Epithelial cell of proximal tubule (primary cell): ENCODE measurements at regions not wholly inside any gene's neighbourhood (a gene's known extent, or its start where the extent isn't known, plus 50 kb on each side); places are given as distances from the start of the nearest gene placed in this dataset.

ENCODE experiments used
- DNase-seq: peaks from one replicate; pipeline ENCODE4 v3.0.0-alpha.2; 2011; ENCODE audit warnings: low read depth
- H3K4me3 ChIP-seq: 2 replicates; pipeline ENCODE4 v1.5.1; 2011; ENCODE audit warnings: low read depth, mild to moderate bottlenecking, low read length
- TF ChIP-seq, protein P1 (sequence below): conservative IDR thresholded peaks from 2 replicates; pipeline ENCODE4 v1.5.1; 2012; ENCODE audit warnings: low read depth, mild to moderate bottlenecking, low read length

DNA sequence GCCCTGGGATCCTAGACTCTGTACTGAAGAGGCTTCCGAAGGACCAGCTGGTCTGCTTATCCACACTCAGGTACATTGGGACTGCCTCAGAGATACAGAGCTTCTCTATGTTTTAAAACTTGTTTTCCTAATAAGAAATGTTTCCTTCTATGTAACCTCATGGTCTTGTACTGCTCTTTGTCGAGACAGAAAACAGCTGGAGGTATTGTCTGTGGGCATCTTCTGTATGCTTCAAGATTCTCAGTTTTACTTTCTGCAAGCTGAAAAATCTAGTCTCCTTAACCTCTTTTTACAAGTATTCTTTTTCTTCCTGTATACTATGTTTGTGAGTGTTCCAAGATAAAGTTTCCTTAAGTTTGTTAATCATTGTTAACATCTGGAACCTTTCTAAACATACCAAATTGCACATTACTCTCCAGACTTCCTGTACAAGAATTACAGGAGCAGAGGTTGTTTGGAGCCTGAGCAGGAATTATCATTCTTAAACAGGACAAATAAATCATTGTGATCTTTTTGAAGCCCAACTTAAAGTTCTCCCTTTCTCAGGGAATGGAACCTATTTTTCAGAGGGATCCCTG, 358.3 kb upstream of the CFAP20DC start:
- DNase-seq, result no peak
- TF ChIP-seq, protein P1, sequence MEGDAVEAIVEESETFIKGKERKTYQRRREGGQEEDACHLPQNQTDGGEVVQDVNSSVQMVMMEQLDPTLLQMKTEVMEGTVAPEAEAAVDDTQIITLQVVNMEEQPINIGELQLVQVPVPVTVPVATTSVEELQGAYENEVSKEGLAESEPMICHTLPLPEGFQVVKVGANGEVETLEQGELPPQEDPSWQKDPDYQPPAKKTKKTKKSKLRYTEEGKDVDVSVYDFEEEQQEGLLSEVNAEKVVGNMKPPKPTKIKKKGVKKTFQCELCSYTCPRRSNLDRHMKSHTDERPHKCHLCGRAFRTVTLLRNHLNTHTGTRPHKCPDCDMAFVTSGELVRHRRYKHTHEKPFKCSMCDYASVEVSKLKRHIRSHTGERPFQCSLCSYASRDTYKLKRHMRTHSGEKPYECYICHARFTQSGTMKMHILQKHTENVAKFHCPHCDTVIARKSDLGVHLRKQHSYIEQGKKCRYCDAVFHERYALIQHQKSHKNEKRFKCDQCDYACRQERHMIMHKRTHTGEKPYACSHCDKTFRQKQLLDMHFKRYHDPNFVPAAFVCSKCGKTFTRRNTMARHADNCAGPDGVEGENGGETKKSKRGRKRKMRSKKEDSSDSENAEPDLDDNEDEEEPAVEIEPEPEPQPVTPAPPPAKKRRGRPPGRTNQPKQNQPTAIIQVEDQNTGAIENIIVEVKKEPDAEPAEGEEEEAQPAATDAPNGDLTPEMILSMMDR, result no peak
- no peak overlapping the region for H3K4me3 ChIP-seq

DNA sequence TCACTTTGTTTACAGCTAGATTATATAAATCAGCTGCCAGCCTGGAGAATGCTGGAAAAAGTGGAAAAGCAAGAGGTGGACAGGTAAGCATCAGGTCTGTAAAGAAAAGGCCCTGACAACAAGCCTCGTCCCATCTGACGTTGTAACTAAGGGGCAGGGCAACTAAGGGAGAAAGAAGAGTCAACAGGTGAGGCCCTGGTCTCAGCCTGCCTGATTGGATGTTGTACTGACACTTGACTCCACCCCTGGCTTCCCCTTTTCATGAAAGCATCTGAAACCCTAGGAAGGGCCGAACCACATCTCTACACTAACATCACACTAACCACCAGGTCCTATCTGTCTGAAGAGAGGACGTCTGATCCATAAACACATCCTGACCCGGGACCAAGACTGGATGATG, 357.6 kb upstream of the CFAP20DC start:
- H3K4me3 ChIP-seq, result no peak overlapping the region
- TF ChIP-seq, protein P1, result no peak
- DNase-seq, result no peak

DNA sequence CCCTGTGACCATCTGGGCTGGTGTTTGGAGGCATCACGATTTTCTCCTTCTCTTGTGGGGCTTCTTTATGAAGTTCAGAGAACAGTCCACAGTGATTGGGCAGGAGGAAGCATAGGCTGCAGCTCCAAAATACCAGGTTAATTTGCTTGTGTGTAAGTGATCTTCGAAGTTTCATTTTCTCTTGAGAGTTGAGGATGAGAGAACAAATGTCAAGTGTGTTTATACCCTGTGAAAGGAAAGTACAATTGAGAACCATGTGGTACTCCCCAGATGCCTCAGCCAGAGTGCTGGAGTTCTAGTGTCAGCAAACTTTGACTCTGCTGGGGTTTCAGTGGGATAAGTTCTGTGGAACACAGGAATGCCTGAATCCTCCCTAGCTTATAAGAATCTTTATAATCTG, 357.1 kb upstream of the CFAP20DC start:
- TF ChIP-seq, protein P1, result no peak
- no peak for DNase-seq
- H3K4me3 ChIP-seq, result no peak overlapping the region

DNA sequence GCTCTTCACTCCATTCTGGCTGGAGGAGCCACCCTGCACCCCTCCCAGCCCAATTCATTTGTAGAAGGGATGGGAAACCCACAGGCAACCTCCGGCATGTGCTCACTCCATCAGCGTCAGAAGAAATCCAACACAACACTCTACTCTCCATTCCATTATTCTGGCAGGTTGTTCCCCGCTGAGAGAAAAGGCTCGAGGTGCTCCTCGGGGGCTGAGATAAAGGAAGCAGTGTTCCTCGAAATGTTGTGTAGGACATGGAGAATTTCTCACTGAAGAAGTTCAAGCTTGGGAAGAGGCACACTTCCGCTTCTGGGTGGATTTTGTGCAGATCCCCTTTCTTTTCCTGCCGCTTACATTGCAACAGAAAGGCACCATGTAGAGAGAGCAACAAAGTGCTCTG, 355.0 kb upstream of the CFAP20DC start:
- DNase-seq, result no peak
- H3K4me3 ChIP-seq, result no peak overlapping the region
- TF ChIP-seq, protein P1, result no peak

DNA sequence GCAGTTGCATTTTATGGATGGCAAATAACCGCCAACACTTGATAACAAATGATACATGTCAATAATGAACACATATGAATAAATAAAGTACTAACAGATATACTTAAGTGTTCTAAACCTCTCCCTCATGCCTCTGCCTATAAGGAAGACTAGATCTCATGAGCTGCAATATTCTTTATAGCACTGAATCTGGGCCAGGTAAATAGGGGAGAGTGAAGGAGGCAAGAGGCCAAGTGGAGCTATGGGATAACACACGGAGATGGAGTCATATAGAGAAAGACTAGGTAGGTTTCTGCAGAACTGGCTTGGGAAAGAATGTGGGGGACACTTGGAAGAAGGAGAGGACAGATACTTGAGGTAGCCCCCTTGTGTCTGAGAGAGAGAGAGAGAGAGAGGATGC, 354.2 kb upstream of the CFAP20DC start:
- no peak overlapping the region for H3K4me3 ChIP-seq
- TF ChIP-seq, protein P1, result no peak
- no peak for DNase-seq

DNA sequence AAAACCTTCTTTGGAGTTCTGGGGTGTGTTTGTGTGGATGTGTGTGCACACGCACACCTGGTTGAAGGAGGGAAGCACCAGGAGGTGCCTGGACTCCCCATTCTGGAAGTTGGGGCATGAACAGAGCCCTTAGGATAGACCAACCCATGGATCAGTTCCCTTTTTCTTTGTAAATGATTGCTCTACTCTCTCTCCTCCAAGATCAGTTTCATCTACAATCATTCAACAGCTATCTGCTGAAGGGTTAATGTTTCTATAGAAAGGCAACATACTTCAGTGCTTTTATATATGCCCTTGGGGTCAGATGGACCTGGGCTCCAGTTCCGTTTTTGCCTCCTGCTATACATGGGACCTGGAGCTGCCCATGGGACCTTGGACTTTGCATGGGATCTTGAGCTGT, 352.1 kb upstream of the CFAP20DC start:
- H3K4me3 ChIP-seq, result no peak overlapping the region
- no peak for DNase-seq
- TF ChIP-seq, protein P1, result no peak

DNA sequence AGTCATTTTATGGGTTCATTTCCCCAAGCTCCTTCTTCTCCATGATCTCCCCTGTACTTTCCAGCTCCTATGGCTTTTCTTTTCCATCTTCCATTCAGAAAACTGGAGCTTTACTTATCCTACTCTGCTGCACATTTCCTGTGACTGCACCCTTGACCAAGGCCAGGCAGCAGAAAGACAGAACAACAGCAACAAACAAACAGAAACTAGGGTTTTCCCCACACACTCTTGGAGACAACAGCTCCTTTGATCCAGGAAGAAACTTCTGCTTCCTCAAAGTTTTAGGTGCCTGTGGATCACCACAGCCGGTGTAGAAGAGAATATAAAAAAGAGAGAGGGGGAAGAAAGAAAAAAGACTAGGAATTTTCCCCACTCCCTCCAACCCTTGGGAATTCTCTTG, 342.3 kb upstream of the CFAP20DC start:
- DNase-seq, result no peak
- TF ChIP-seq, protein P1, result no peak
- no peak overlapping the region for H3K4me3 ChIP-seq
